Spleen (tissue), 11 donors: ENCODE measurements at regions not wholly inside any gene's neighbourhood (a gene's known extent, or its start where the extent isn't known, plus 50 kb on each side); places are given as distances from the start of the nearest gene placed in this dataset.
A peak's percentile ranks its signal among the peaks of the same experiment; 100 is the strongest.

Experiments used
- DNase-seq: peaks from one replicate; pipeline ENCODE4 v3.0.0-alpha.2; 2020
- H3K27ac ChIP-seq, 8 donors: fragments of 200-600 bp; sonication (generic) in 7 of 8; 1 replicate in 4 of 8; 2 replicates in 4 of 8; pipeline versions ENCODE4 v1.5.0 to v1.8.0; 2016 to 2021; ENCODE audit warnings: inconsistent platforms in 4 of 8, mild to moderate bottlenecking in 4 of 8, moderate library complexity in 1 of 8
- H3K27me3 ChIP-seq, 7 donors: fragments of 200-600 bp; sonication (generic) in 6 of 7; replicated peaks in 1 of 7; 1 replicate in 4 of 7; 2 replicates in 3 of 7; pipeline versions ENCODE4 v1.5.0 to v1.8.0; 2016 to 2021; ENCODE audit warnings: inconsistent platforms in 3 of 7, mild to moderate bottlenecking in 1 of 7
- H3K36me3 ChIP-seq, 6 donors: fragments of 200-600 bp; sonication (generic) in 5 of 6; 1 replicate in 4 of 6; 2 replicates in 2 of 6; pipeline versions ENCODE4 v1.5.0 to v1.8.0; 2016 to 2021; ENCODE audit warnings: inconsistent platforms in 2 of 6
- H3K4me1 ChIP-seq, 6 donors: fragments of 200-600 bp; sonication (generic) in 5 of 6; 1 replicate in 3 of 6; 2 replicates in 3 of 6; pipeline versions ENCODE4 v1.5.0 to v1.8.0; 2016 to 2021; ENCODE audit warnings: inconsistent platforms in 3 of 6
- H3K4me3 ChIP-seq, 8 donors: fragments of 200-600 bp; sonication (generic) in 7 of 8; 1 replicate in 4 of 8; 2 replicates in 4 of 8; pipeline versions ENCODE4 v1.5.0 to v1.8.0; 2016 to 2021; ENCODE audit warnings: inconsistent platforms in 4 of 8, mild to moderate bottlenecking in 4 of 8, moderate library complexity in 2 of 8
- H3K9me3 ChIP-seq, 8 donors: fragments of 200-600 bp; sonication (generic) in 7 of 8; 1 replicate in 4 of 8; 2 replicates in 4 of 8; pipeline versions ENCODE4 v1.5.0 to v1.8.0; 2016 to 2021; ENCODE audit warnings: inconsistent platforms in 4 of 8
- CTCF ChIP-seq, 11 experiments: fragments of 200-600 bp in 7 of 11; fragments of 450-650 bp in 4 of 11; sonication (generic) in 4 of 11; IDR thresholded peaks in 8 of 11; conservative IDR thresholded peaks in 3 of 11; 1 replicate in 7 of 11; 2 replicates in 4 of 11; pipeline versions ENCODE4 v1.4.0 to v1.8.0; 2016 to 2021; ENCODE audit warnings: antibody characterized with exemption in 11 of 11, inconsistent platforms in 4 of 11, mild to moderate bottlenecking in 1 of 11
- POLR2A ChIP-seq, 3 donors: fragments of 450-650 bp; IDR thresholded peaks; one replicate each; pipeline ENCODE4 v1.5.1; 2017; ENCODE audit warnings: antibody characterized with exemption in 3 of 3, mild to moderate bottlenecking in 1 of 3
- POLR2AphosphoS5 ChIP-seq, 3 donors: sonication (generic); formaldehyde crosslinking; IDR thresholded peaks; one replicate each; pipeline ENCODE4 v1.5.1; 2017; ENCODE audit warnings: antibody characterized with exemption in 3 of 3
- WGBS, 5 donors: extraction: QIAGEN DNeasy Blood & Tissue Kit in 3 of 5; methylation state at CpG; one replicate each; pipeline versions ENCODE4 v1.1.5 to v1.1.7; 2013 to 2018; 5-methylcytosine and 5-hydroxymethylcytosine counted together
- intact Hi-C: fragments of 100-400 bp; cut with DNase I; formaldehyde crosslinking; loops from one replicate; pipeline ENCODE4 v1.15.0; 2023; ENCODE audit warnings: low total_unique reads
- donor health status: healthy with polysubstance abuse.
- donor health status: DM: no; HTN: no; CAD: no; lungs with moderate emphysema.
- donor health status: DM: no; HTN: no; CAD: no.
- donor health status: Bipolar disorder and iron deficiency.
- donor health status: healthy.
- donor health status: DM: no; HTN: no; CAD: no.
- donor health status: DM: yes; HTN: yes; CAD: no.

GRCh38 chr18:5630057-5630899 lies 86.5 kb upstream of the EPB41L3 start:
- intact Hi-C loops, result no loop called here
- Histone ChIP-seq H3K27me3 (peaks cover 0 to 76% (median 31%) of the 10 kb centered on the region in 7 donors), H3K9me3 (no peaks in the 10 kb centered on the region), H3K27ac (peak overlapping the region in 3 of 8 donors; percentile 15 to 50 (median 49)), H3K4me3 (peak overlapping the region; percentile 23 to 78 (median 58)), H3K4me1 (peaks cover 4 to 34% (median 24%) of the 10 kb centered on the region in 6 donors), H3K36me3 (no peaks in the 10 kb centered on the region)
- DNase-seq, result peak; percentile 80
- TF ChIP-seq CTCF (IDR thresholded peaks at IDR 0.05 in 8 of 11, conservative IDR thresholded peaks at IDR 0.05 in 3 of 11) (no peak), POLR2A (IDR thresholded peaks at IDR 0.05) (no peak), POLR2AphosphoS5 (IDR thresholded peaks at IDR 0.05) (no peak)
- 1 to 7% (median 2%) methylated on average over 4 to 79 of the region's 79 CpGs for WGBS, 5 donors

- peaks cover 4 to 34% (median 24%) of the 10 kb centered on the region in 6 donors for H3K4me1 ChIP-seq
- peaks cover 0 to 92% (median 40%) of the 10 kb centered on the region in 7 donors for H3K27me3 ChIP-seq
- WGBS, 5 donors, result 1 to 2% (median 1%) methylated on average over 43 to 90 of the region's 90 CpGs
- intact Hi-C loops, result no loop called here
- H3K27ac ChIP-seq, result peak overlapping the region in 2 of 8 donors; percentile 49 to 50
- DNase-seq, result peak; percentile 73
- TF ChIP-seq POLR2AphosphoS5 (IDR thresholded peaks at IDR 0.05) (peak in 2 of 3 donors; percentile 23 to 29), CTCF (IDR thresholded peaks at IDR 0.05 in 8 of 11, conservative IDR thresholded peaks at IDR 0.05 in 3 of 11) (no peak)
- no peaks in the 10 kb centered on the region for H3K9me3 ChIP-seq
- no peaks in the 10 kb centered on the region for H3K36me3 ChIP-seq
- H3K4me3 ChIP-seq, result peak overlapping the region; percentile 44 to 78 (median 58)
These were observed 84.9 kb upstream of the EPB41L3 start for GRCh38 chr18:5628512-5629255.

GRCh38 chr18:5627776-5628511 lies 84.1 kb upstream of the EPB41L3 start:
- Histone ChIP-seq H3K36me3 (no peaks in the 10 kb centered on the region), H3K4me1 (peaks cover 4 to 34% (median 24%) of the 10 kb centered on the region in 6 donors), H3K27ac (peak overlapping the region in 1 of 8 donors; percentile 49), H3K27me3 (peaks cover 0 to 99% (median 47%) of the 10 kb centered on the region in 7 donors), H3K9me3 (no peaks in the 10 kb centered on the region), H3K4me3 (peak overlapping the region; percentile 44 to 78 (median 58))
- intact Hi-C loops, result no loop called here
- no peak for DNase-seq
- TF ChIP-seq POLR2AphosphoS5 (IDR thresholded peaks at IDR 0.05) (no peak), CTCF (IDR thresholded peaks at IDR 0.05 in 8 of 11, conservative IDR thresholded peaks at IDR 0.05 in 3 of 11) (no peak), POLR2A (IDR thresholded peaks at IDR 0.05) (no peak)
- 12 to 15% (median 14%) methylated on average over 23 to 29 of the region's 29 CpGs for WGBS, 5 donors
